Osteocyte (in vitro differentiated cells): ENCODE measurements at regions not wholly inside any gene's neighbourhood (a gene's known extent, or its start where the extent isn't known, plus 50 kb on each side); places are given as distances from the start of the nearest gene placed in this dataset.
"Not testable (repeated sequence)": the region's sequence is repeated elsewhere in the genome, so short reads cannot be mapped to it uniquely, and the experiment has no call there.

Experiments
- DNase-seq: peaks from one replicate; pipeline ENCODE4 v3.0.0; 2021; ENCODE audit warnings: mixed read lengths; ENCODE audit not compliant: unreplicated experiment; ENCODE audit errors: extremely low spot score
- H3K27ac Mint-ChIP-seq: one replicate; pipeline ENCODE4 v1.8.0; 2021; ENCODE audit warnings: mild to moderate bottlenecking, mixed read lengths; ENCODE audit not compliant: unreplicated experiment
- H3K27me3 Mint-ChIP-seq: one replicate; pipeline ENCODE4 v1.8.0; 2021; ENCODE audit warnings: mixed read lengths; ENCODE audit not compliant: unreplicated experiment
- H3K36me3 Mint-ChIP-seq: one replicate; pipeline ENCODE4 v1.8.0; 2021; ENCODE audit warnings: mixed read lengths; ENCODE audit not compliant: unreplicated experiment
- H3K4me1 Mint-ChIP-seq: one replicate; pipeline ENCODE4 v1.8.0; 2021; ENCODE audit warnings: mixed read lengths; ENCODE audit not compliant: unreplicated experiment
- H3K4me3 Mint-ChIP-seq: one replicate; pipeline ENCODE4 v1.8.0; 2021; ENCODE audit warnings: mild to moderate bottlenecking, moderate library complexity, mixed read lengths; ENCODE audit not compliant: unreplicated experiment
- H3K9me3 Mint-ChIP-seq: one replicate; pipeline ENCODE4 v1.8.0; 2021; ENCODE audit warnings: mixed read lengths; ENCODE audit not compliant: unreplicated experiment
- TF ChIP-seq, protein P1 (sequence below): fragments of 200-600 bp; sonication (generic); IDR thresholded peaks from 2 replicates; pipeline ENCODE4 v1.5.0; 2021; ENCODE audit warnings: antibody characterized with exemption, mild to moderate bottlenecking, moderate library complexity

DNA sequence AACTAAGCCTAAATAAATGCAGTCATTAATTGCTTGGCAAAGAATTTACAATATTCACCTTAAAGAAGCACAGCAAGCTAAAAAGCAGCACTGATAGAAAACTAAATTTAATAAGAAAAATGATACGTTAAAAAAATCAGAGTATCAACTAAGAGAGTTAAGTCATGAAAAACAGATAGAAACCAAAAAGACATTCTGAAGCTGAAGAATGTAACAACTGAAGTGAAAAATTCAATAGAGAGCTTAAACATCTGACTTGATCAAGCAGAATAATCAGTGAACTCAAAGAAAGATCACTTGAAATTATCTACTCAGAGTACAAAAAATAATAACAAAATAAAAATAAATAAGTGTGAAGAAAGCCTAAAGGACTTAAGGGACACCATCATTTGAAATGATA lies 588.0 kb upstream of the HS3ST1 start:
- H3K27me3 Mint-ChIP-seq, result no peaks in the 10 kb centered on the region
- no peak overlapping the region for H3K4me3 Mint-ChIP-seq
- peaks cover 49% of the 10 kb centered on the region for H3K9me3 Mint-ChIP-seq
- no peak overlapping the region for H3K27ac Mint-ChIP-seq
- H3K36me3 Mint-ChIP-seq, result no peaks in the 10 kb centered on the region
- no peak for DNase-seq
- no peaks in the 10 kb centered on the region for H3K4me1 Mint-ChIP-seq
- TF ChIP-seq, protein P1, sequence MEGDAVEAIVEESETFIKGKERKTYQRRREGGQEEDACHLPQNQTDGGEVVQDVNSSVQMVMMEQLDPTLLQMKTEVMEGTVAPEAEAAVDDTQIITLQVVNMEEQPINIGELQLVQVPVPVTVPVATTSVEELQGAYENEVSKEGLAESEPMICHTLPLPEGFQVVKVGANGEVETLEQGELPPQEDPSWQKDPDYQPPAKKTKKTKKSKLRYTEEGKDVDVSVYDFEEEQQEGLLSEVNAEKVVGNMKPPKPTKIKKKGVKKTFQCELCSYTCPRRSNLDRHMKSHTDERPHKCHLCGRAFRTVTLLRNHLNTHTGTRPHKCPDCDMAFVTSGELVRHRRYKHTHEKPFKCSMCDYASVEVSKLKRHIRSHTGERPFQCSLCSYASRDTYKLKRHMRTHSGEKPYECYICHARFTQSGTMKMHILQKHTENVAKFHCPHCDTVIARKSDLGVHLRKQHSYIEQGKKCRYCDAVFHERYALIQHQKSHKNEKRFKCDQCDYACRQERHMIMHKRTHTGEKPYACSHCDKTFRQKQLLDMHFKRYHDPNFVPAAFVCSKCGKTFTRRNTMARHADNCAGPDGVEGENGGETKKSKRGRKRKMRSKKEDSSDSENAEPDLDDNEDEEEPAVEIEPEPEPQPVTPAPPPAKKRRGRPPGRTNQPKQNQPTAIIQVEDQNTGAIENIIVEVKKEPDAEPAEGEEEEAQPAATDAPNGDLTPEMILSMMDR, result no peak

GRCh38 chr4:12005471-12005870 lies 576.8 kb upstream of the HS3ST1 start:
- TF ChIP-seq, protein P1, result no peak
- H3K27me3 Mint-ChIP-seq, result no peaks in the 10 kb centered on the region
- H3K27ac Mint-ChIP-seq, result no peak overlapping the region
- no peak for DNase-seq
- H3K36me3 Mint-ChIP-seq, result no peaks in the 10 kb centered on the region
- H3K4me3 Mint-ChIP-seq, result no peak overlapping the region
- H3K9me3 Mint-ChIP-seq, result peaks cover 47% of the 10 kb centered on the region
- no peaks in the 10 kb centered on the region for H3K4me1 Mint-ChIP-seq

GRCh38 chr4:11996581-11996980 lies 567.9 kb upstream of the HS3ST1 start:
- H3K4me3 Mint-ChIP-seq, DNase-seq, H3K27ac Mint-ChIP-seq, H3K4me1 Mint-ChIP-seq, H3K27me3 Mint-ChIP-seq, H3K36me3 Mint-ChIP-seq: not testable (repeated sequence)
- peaks cover 63% of the 10 kb centered on the region for H3K9me3 Mint-ChIP-seq

- H3K27me3 Mint-ChIP-seq, result no peaks in the 10 kb centered on the region
- H3K9me3 Mint-ChIP-seq, result peaks cover 5% of the 10 kb centered on the region
- no peak overlapping the region for H3K4me3 Mint-ChIP-seq
- H3K36me3 Mint-ChIP-seq, result no peaks in the 10 kb centered on the region
- TF ChIP-seq, protein P1, result no peak
- H3K27ac Mint-ChIP-seq, result no peak overlapping the region
- no peaks in the 10 kb centered on the region for H3K4me1 Mint-ChIP-seq
- no peak for DNase-seq
These were observed 548.1 kb upstream of the HS3ST1 start for GRCh38 chr4:11976726-11977263.

GRCh38 chr4:11973270-11973669 lies 544.6 kb upstream of the HS3ST1 start:
- no peaks in the 10 kb centered on the region for H3K36me3 Mint-ChIP-seq
- peaks cover 5% of the 10 kb centered on the region for H3K9me3 Mint-ChIP-seq
- no peak overlapping the region for H3K27ac Mint-ChIP-seq
- no peaks in the 10 kb centered on the region for H3K27me3 Mint-ChIP-seq
- no peaks in the 10 kb centered on the region for H3K4me1 Mint-ChIP-seq
- TF ChIP-seq, protein P1, result no peak
- no peak overlapping the region for H3K4me3 Mint-ChIP-seq
- no peak for DNase-seq

GRCh38 chr4:11970754-11971153 lies 542.1 kb upstream of the HS3ST1 start:
- Mint-ChIP-seq H3K4me3 (no peak overlapping the region), H3K36me3 (no peaks in the 10 kb centered on the region), H3K27ac (no peak overlapping the region), H3K9me3 (peaks cover 14% of the 10 kb centered on the region), H3K4me1 (no peaks in the 10 kb centered on the region), H3K27me3 (no peaks in the 10 kb centered on the region)
- TF ChIP-seq, protein P1, result no peak
- no peak for DNase-seq
